GM03348 (cell line): ENCODE measurements at regions not wholly inside any gene's neighbourhood (a gene's known extent, or its start where the extent isn't known, plus 50 kb on each side); places are given as distances from the start of the nearest gene placed in this dataset.
A peak's percentile ranks its signal among the peaks of the same experiment; 100 is the strongest.

ENCODE experiments used
- DNase-seq: peaks from one replicate; pipeline ENCODE4 v3.0.0; 2012; ENCODE audit warnings: low spot score

- no peak for DNase-seq
Observed at GRCh38 chr7:136173874-136174273, 196.7 kb upstream of the MTPN start.

GRCh38 chr7:136171233-136171632 lies 194.1 kb upstream of the MTPN start:
- no peak for DNase-seq

GRCh38 chr7:136168821-136169220 lies 191.7 kb upstream of the MTPN start:
- no peak for DNase-seq

- DNase-seq, result no peak
Observed at GRCh38 chr7:136167991-136168390, 190.8 kb upstream of the MTPN start.

GRCh38 chr7:136166521-136166920 lies 189.4 kb upstream of the MTPN start:
- DNase-seq, result no peak

GRCh38 chr7:136163340-136163801 lies 186.2 kb upstream of the MTPN start:
- no peak for DNase-seq

GRCh38 chr7:136150311-136150710 lies 173.2 kb upstream of the MTPN start:
- no peak for DNase-seq

- DNase-seq, result no peak
Observed at GRCh38 chr7:136148920-136149319, 171.8 kb upstream of the MTPN start.

GRCh38 chr7:136146925-136147324 lies 169.8 kb upstream of the MTPN start:
- DNase-seq, result no peak

GRCh38 chr7:136144182-136144581 lies 167.0 kb upstream of the MTPN start:
- DNase-seq, result no peak

GRCh38 chr7:136143271-136143670 lies 166.1 kb upstream of the MTPN start:
- no peak for DNase-seq

GRCh38 chr7:136142583-136142982 lies 165.4 kb upstream of the MTPN start:
- no peak for DNase-seq

- DNase-seq, result no peak
Observed at GRCh38 chr7:136140469-136140868, 163.3 kb upstream of the MTPN start.

- DNase-seq, result no peak
Observed at GRCh38 chr7:136139417-136139816, 162.3 kb upstream of the MTPN start.

GRCh38 chr7:136138991-136139390 lies 161.8 kb upstream of the MTPN start:
- no peak for DNase-seq

- no peak for DNase-seq
Observed at GRCh38 chr7:136136906-136137454, 159.8 kb upstream of the MTPN start.

GRCh38 chr7:136134503-136134902 lies 157.3 kb upstream of the MTPN start:
- DNase-seq, result peak; percentile 17

- peak; percentile 9 for DNase-seq
Observed at GRCh38 chr7:136133551-136133950, 156.4 kb upstream of the MTPN start.

GRCh38 chr7:136131304-136131630 lies 154.1 kb upstream of the MTPN start:
- no peak for DNase-seq

GRCh38 chr7:136130511-136131303 lies 153.5 kb upstream of the MTPN start:
- no peak for DNase-seq

GRCh38 chr7:136128050-136128449 lies 150.9 kb upstream of the MTPN start:
- no peak for DNase-seq

- no peak for DNase-seq
Observed at GRCh38 chr7:136123352-136123751, 146.2 kb upstream of the MTPN start.

- no peak for DNase-seq
Observed at GRCh38 chr7:136122026-136122425, 144.9 kb upstream of the MTPN start.

GRCh38 chr7:136117539-136117938 lies 140.4 kb upstream of the MTPN start:
- DNase-seq, result no peak
